Heart left ventricle (tissue), 16 donors: ENCODE measurements at regions not wholly inside any gene's neighbourhood (a gene's known extent, or its start where the extent isn't known, plus 50 kb on each side); places are given as distances from the start of the nearest gene placed in this dataset.

Source experiments
- ATAC-seq, 4 donors: fragments of 200-7000 bp; cut with Tn5 transposase; one replicate each; pipeline ENCODE4 v1.9.1; 2020 to 2022; ENCODE audit warnings: moderate library complexity in 4 of 4, mild to moderate bottlenecking in 3 of 4, moderate number of reproducible peaks in 1 of 4
- DNase-seq, 5 donors: peaks; one replicate each; pipeline ENCODE4 v3.0.0-alpha.2; 2020
- H3K27ac ChIP-seq, 12 donors: fragments of 200-600 bp; sonication (generic) in 4 of 12; one replicate each; pipeline versions ENCODE4 v1.5.0 to v1.8.0; 2016 to 2022; ENCODE audit warnings: mild to moderate bottlenecking in 2 of 12
- H3K27me3 ChIP-seq, 9 donors: fragments of 200-600 bp; sonication (generic) in 2 of 9; one replicate each; pipeline versions ENCODE4 v1.5.1 to v1.8.0; 2016 to 2022; ENCODE audit warnings: mild to moderate bottlenecking in 3 of 9
- H3K36me3 ChIP-seq, 9 donors: fragments of 200-600 bp; sonication (generic) in 2 of 9; one replicate each; pipeline versions ENCODE4 v1.5.0 to v1.8.0; 2018 to 2022; ENCODE audit warnings: mild to moderate bottlenecking in 2 of 9
- H3K4me1 ChIP-seq, 12 donors: fragments of 200-600 bp; sonication (generic) in 4 of 12; one replicate each; pipeline versions ENCODE4 v1.5.0 to v1.8.0; 2016 to 2022; ENCODE audit warnings: mild to moderate bottlenecking in 3 of 12
- H3K4me3 ChIP-seq, 12 donors: fragments of 200-600 bp; sonication (generic) in 4 of 12; one replicate each; pipeline versions ENCODE4 v1.5.0 to v1.8.0; 2017 to 2022; ENCODE audit warnings: mild to moderate bottlenecking in 9 of 12, moderate library complexity in 4 of 12
- H3K9me3 ChIP-seq, 12 donors: fragments of 200-600 bp; sonication (generic) in 4 of 12; one replicate each; pipeline versions ENCODE4 v1.5.0 to v1.8.0; 2016 to 2022; ENCODE audit warnings: mild to moderate bottlenecking in 1 of 12
- CTCF ChIP-seq, 12 donors: fragments of 200-600 bp; sonication (generic) in 4 of 12; IDR thresholded peaks; one replicate each; pipeline versions ENCODE4 v1.5.0 to v1.8.0; 2018 to 2022; ENCODE audit warnings: antibody characterized with exemption in 12 of 12, mild to moderate bottlenecking in 5 of 12
- POLR2A ChIP-seq, 2 donors: fragments of 450-650 bp; IDR thresholded peaks; one replicate each; pipeline ENCODE4 v1.6.1; 2017; ENCODE audit warnings: antibody characterized with exemption in 2 of 2, mild to moderate bottlenecking in 2 of 2, moderate library complexity in 2 of 2
- WGBS, 4 donors: extraction: QIAGEN DNeasy Blood & Tissue Kit in 2 of 4; methylation state at CpG; one replicate each; pipeline versions ENCODE4 v1.1.5 to v1.1.7; 2013 to 2018; 5-methylcytosine and 5-hydroxymethylcytosine counted together
- intact Hi-C, 10 donors: fragments of 100-400 bp; cut with DNase I; formaldehyde crosslinking; loops; one replicate each; pipeline versions ENCODE4 v1.11.1 to v1.14.2; 2022
- donor health status: ischemic (EF 13 %, LVEDD 7.1; RV severe dilation, severe dysfunction).
- donor health status: healthy with polysubstance abuse.
- donor health status: DM: no; HTN: yes; CAD: no.
- donor health status: DM: no; HTN: no; CAD: no.
- donor health status: ischemic (EF 25% LVEDD 6.9; RV normal size, moderate dysfunction).
- donor health status: ischemic (EF 25% LVEDD 5.7; RV mildly dilated, moderate dysfunction).
- donor health status: healthy.
- donor health status: DM: yes; HTN: yes; CAD: no.
- donor health status: ischemic (EF 35%, LVEDD 5.7; RV mildly dilated, moderate dysfunction).
- donor health status: nonischemic (EF 11% LVEDD 7.7; RV severe dilation, severe dysfunction).
- donor health status: DM: yes; HTN: yes; CAD: no.
- donor health status: PGD.
- donor health status: ischemic (EF 29% LVEDD 5.4; RV normal size, mild dysfunction).
- donor health status: nonischemic (EF 23%, LVEDD 6.1; RV moderate dilation, normal function).

GRCh38 chr2:20130821-20131645, 79.6 kb upstream of the LAPTM4A start:
- intact Hi-C loops = loop anchor here in 5 of 10 donors (10.0 kb wide), 2 partner anchors 94 to 514 kb away; partner anchors contain the start of gene SDC1 (in 4 of the 5)
- TF ChIP-seq CTCF (IDR thresholded peaks at IDR 0.05) = no peak
- no peak for TF ChIP-seq POLR2A (IDR thresholded peaks at IDR 0.05)
- ATAC-seq = no peak
- H3K4me1 ChIP-seq = peaks cover 0 to 5% (median 0%) of the 10 kb centered on the region in 12 donors
- 81 to 85% (median 82%) methylated on average over 11 of the region's 11 CpGs for WGBS, 4 donors
- H3K9me3 ChIP-seq = no peaks in the 10 kb centered on the region
- H3K27ac ChIP-seq = no peak overlapping the region
- no peak for DNase-seq
- no peaks in the 10 kb centered on the region for H3K36me3 ChIP-seq
- H3K27me3 ChIP-seq = peaks cover 0 to 3% (median 0%) of the 10 kb centered on the region in 9 donors
- H3K4me3 ChIP-seq = no peak overlapping the region

GRCh38 chr2:20130160-20130560, 78.7 kb upstream of the LAPTM4A start:
- Histone ChIP-seq H3K4me1 (peaks cover 0 to 9% (median 4%) of the 10 kb centered on the region in 12 donors), H3K36me3 (no peaks in the 10 kb centered on the region), H3K27ac (no peak overlapping the region), H3K4me3 (no peak overlapping the region), H3K27me3 (peaks cover 0 to 3% (median 0%) of the 10 kb centered on the region in 9 donors), H3K9me3 (no peaks in the 10 kb centered on the region)
- ATAC-seq = no peak
- WGBS, 4 donors = 86 to 100% (median 92%) methylated on average over 3 of the region's 3 CpGs
- intact Hi-C loops = loop anchor here in 5 of 10 donors (10.0 kb wide), 2 partner anchors 95 to 515 kb away; partner anchors contain the start of gene SDC1 (in 4 of the 5)
- no peak for DNase-seq
- TF ChIP-seq CTCF (IDR thresholded peaks at IDR 0.05) = no peak
- TF ChIP-seq POLR2A (IDR thresholded peaks at IDR 0.05) = no peak

- Histone ChIP-seq H3K4me1 (peaks cover 0 to 9% (median 5%) of the 10 kb centered on the region in 12 donors), H3K27me3 (no peaks in the 10 kb centered on the region), H3K9me3 (no peaks in the 10 kb centered on the region), H3K27ac (no peak overlapping the region), H3K36me3 (no peaks in the 10 kb centered on the region), H3K4me3 (no peak overlapping the region)
- TF ChIP-seq CTCF (IDR thresholded peaks at IDR 0.05) (no peak), POLR2A (IDR thresholded peaks at IDR 0.05) (no peak)
- ATAC-seq (no peak), DNase-seq (no peak)
- intact Hi-C loops = loop anchor here in 5 of 10 donors (10.0 kb wide), 2 partner anchors 95 to 515 kb away; partner anchors contain the start of gene SDC1 (in 4 of the 5)
- WGBS, 4 donors = 86 to 88% (median 88%) methylated on average over 12 of the region's 12 CpGs
Observed at GRCh38 chr2:20129331-20130159, 78.1 kb upstream of the LAPTM4A start.
